Stomach (tissue), 8 donors: ENCODE measurements at regions not wholly inside any gene's neighbourhood (a gene's known extent, or its start where the extent isn't known, plus 50 kb on each side); places are given as distances from the start of the nearest gene placed in this dataset.

ENCODE experiments used
- DNase-seq, 2 donors: peaks; one replicate each; pipeline versions ENCODE4 v3.0.0 to v3.0.0-alpha.2; 2013 to 2019
- H3K27ac ChIP-seq, 5 donors: fragments of 200-600 bp in 4 of 5; sonication (generic) in 4 of 5; one replicate each; pipeline ENCODE4 v1.5.1; 2013 to 2019; ENCODE audit warnings: mild to moderate bottlenecking in 1 of 5, moderate library complexity in 1 of 5
- H3K27me3 ChIP-seq, 3 donors: fragments of 200-600 bp; sonication (generic); one replicate each; pipeline ENCODE4 v1.5.1; 2017 to 2019; ENCODE audit warnings: mixed run types in 1 of 3
- H3K36me3 ChIP-seq, 4 donors: fragments of 200-600 bp; sonication (generic); 1 replicate in 3 of 4; 2 replicates in 1 of 4; pipeline ENCODE4 v1.5.1; 2016 to 2019
- H3K4me1 ChIP-seq, 4 donors: fragments of 200-600 bp; sonication (generic); one replicate each; pipeline ENCODE4 v1.5.1; 2016 to 2019
- H3K4me3 ChIP-seq, 4 donors: fragments of 200-600 bp; sonication (generic) in 3 of 4; one replicate each; pipeline ENCODE4 v1.5.1; 2016 to 2019; ENCODE audit warnings: mild to moderate bottlenecking in 1 of 4
- H3K9me3 ChIP-seq, 4 donors: fragments of 200-600 bp; sonication (generic); one replicate each; pipeline ENCODE4 v1.5.1; 2016 to 2019
- EP300 ChIP-seq: sonication (generic); formaldehyde crosslinking; IDR thresholded peaks from one replicate; pipeline ENCODE4 v1.6.1; 2017; ENCODE audit warnings: antibody characterized with exemption
- POLR2A ChIP-seq, 4 donors: fragments of 450-650 bp; IDR thresholded peaks; one replicate each; pipeline ENCODE4 v1.6.1; 2016; ENCODE audit warnings: antibody characterized with exemption in 4 of 4, control low read depth in 2 of 4, mild to moderate bottlenecking in 1 of 4, moderate library complexity in 1 of 4
- POLR2AphosphoS5 ChIP-seq, 3 donors: sonication (generic); formaldehyde crosslinking; IDR thresholded peaks; one replicate each; pipeline ENCODE4 v1.6.1; 2016; ENCODE audit warnings: antibody characterized with exemption in 3 of 3
- WGBS, 5 donors: extraction: QIAGEN DNeasy Blood & Tissue Kit in 3 of 5; methylation state at CpG; one replicate each; pipeline versions ENCODE4 v1.1.5 to v1.1.7; 2013 to 2018; 5-methylcytosine and 5-hydroxymethylcytosine counted together
- intact Hi-C: fragments of 100-400 bp; cut with DNase I; formaldehyde crosslinking; loops from one replicate; pipeline ENCODE4 v1.15.1; 2023; ENCODE audit warnings: low total_unique reads
- TF ChIP-seq, protein P1 (sequence below), 7 experiments: fragments of 450-650 bp in 4 of 7; fragments of 200-600 bp in 3 of 7; sonication (generic) in 3 of 7; IDR thresholded peaks; one replicate each; pipeline ENCODE4 v1.5.1; 2016 to 2019; ENCODE audit warnings: antibody characterized with exemption in 7 of 7, control low read depth in 2 of 7, mild to moderate bottlenecking in 1 of 7
- donor health status: healthy with polysubstance abuse.
- donor health status: Bipolar disorder and iron deficiency.
- donor health status: healthy.

GRCh38 chr4:173852775-173853174 is 322.7 kb upstream of the HAND2 start:
- no peaks in the 10 kb centered on the region for H3K9me3 ChIP-seq
- TF ChIP-seq POLR2A (IDR thresholded peaks at IDR 0.05) (no peak), POLR2AphosphoS5 (IDR thresholded peaks at IDR 0.05) (no peak), EP300 (no peak)
- TF ChIP-seq, protein P1, sequence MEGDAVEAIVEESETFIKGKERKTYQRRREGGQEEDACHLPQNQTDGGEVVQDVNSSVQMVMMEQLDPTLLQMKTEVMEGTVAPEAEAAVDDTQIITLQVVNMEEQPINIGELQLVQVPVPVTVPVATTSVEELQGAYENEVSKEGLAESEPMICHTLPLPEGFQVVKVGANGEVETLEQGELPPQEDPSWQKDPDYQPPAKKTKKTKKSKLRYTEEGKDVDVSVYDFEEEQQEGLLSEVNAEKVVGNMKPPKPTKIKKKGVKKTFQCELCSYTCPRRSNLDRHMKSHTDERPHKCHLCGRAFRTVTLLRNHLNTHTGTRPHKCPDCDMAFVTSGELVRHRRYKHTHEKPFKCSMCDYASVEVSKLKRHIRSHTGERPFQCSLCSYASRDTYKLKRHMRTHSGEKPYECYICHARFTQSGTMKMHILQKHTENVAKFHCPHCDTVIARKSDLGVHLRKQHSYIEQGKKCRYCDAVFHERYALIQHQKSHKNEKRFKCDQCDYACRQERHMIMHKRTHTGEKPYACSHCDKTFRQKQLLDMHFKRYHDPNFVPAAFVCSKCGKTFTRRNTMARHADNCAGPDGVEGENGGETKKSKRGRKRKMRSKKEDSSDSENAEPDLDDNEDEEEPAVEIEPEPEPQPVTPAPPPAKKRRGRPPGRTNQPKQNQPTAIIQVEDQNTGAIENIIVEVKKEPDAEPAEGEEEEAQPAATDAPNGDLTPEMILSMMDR (IDR thresholded peaks at IDR 0.05) = no peak
- H3K27ac ChIP-seq = no peak overlapping the region
- no peaks in the 10 kb centered on the region for H3K36me3 ChIP-seq
- no peak overlapping the region for H3K4me3 ChIP-seq
- H3K4me1 ChIP-seq = no peaks in the 10 kb centered on the region
- 88 to 94% (median 92%) methylated on average over 6 of the region's 6 CpGs for WGBS, 5 donors
- H3K27me3 ChIP-seq = no peaks in the 10 kb centered on the region
- intact Hi-C loops = no loop called here
- no peak for DNase-seq

- WGBS, 5 donors = 76 to 82% (median 78%) methylated on average over 1 of the region's 1 CpG
- no peak overlapping the region for H3K27ac ChIP-seq
- TF ChIP-seq POLR2A (IDR thresholded peaks at IDR 0.05) = no peak
- TF ChIP-seq POLR2AphosphoS5 (IDR thresholded peaks at IDR 0.05) = no peak
- TF ChIP-seq, protein P1 (IDR thresholded peaks at IDR 0.05) = no peak
- no peak for TF ChIP-seq EP300
Observed at GRCh38 chr4:173845580-173845979, 315.6 kb upstream of the HAND2 start.

GRCh38 chr4:173839865-173840264 is 309.8 kb upstream of the HAND2 start:
- TF ChIP-seq POLR2A (IDR thresholded peaks at IDR 0.05) (no peak), EP300 (no peak), POLR2AphosphoS5 (IDR thresholded peaks at IDR 0.05) (no peak)
- TF ChIP-seq, protein P1 (IDR thresholded peaks at IDR 0.05) = no peak
- intact Hi-C loops = no loop called here
- peaks cover 0 to 16% (median 7%) of the 10 kb centered on the region in 4 donors for H3K9me3 ChIP-seq
- no peaks in the 10 kb centered on the region for H3K36me3 ChIP-seq
- WGBS, 5 donors = 68 to 79% (median 73%) methylated on average over 3 of the region's 3 CpGs
- H3K27me3 ChIP-seq = no peaks in the 10 kb centered on the region
- no peak for DNase-seq
- no peak overlapping the region for H3K27ac ChIP-seq
- H3K4me3 ChIP-seq = no peak overlapping the region
- H3K4me1 ChIP-seq = no peaks in the 10 kb centered on the region

More at GRCh38 chr4:173845580-173845979, 315.6 kb upstream of the HAND2 start:
- no peak for DNase-seq
- no peaks in the 10 kb centered on the region for H3K27me3 ChIP-seq
- intact Hi-C loops = no loop called here
- no peaks in the 10 kb centered on the region for H3K36me3 ChIP-seq
- H3K4me1 ChIP-seq = no peaks in the 10 kb centered on the region
- H3K4me3 ChIP-seq = no peak overlapping the region
- peaks cover 0 to 16% (median 7%) of the 10 kb centered on the region in 4 donors for H3K9me3 ChIP-seq

- H3K4me1 ChIP-seq = no peaks in the 10 kb centered on the region
- TF ChIP-seq, protein P1 (IDR thresholded peaks at IDR 0.05) = no peak
- TF ChIP-seq POLR2AphosphoS5 (IDR thresholded peaks at IDR 0.05) (no peak), EP300 (no peak), POLR2A (IDR thresholded peaks at IDR 0.05) (no peak)
- no peaks in the 10 kb centered on the region for H3K36me3 ChIP-seq
- DNase-seq = no peak
- no peak overlapping the region for H3K4me3 ChIP-seq
- intact Hi-C loops = no loop called here
- no peaks in the 10 kb centered on the region for H3K27me3 ChIP-seq
- H3K27ac ChIP-seq = no peak overlapping the region
- 69 to 91% (median 87%) methylated on average over 3 of the region's 3 CpGs for WGBS, 5 donors
- peaks cover 0 to 7% (median 2%) of the 10 kb centered on the region in 4 donors for H3K9me3 ChIP-seq
Observed at GRCh38 chr4:173837517-173837916, 307.5 kb upstream of the HAND2 start.
